ENCODE measurements at regions not wholly inside any gene's neighbourhood (a gene's known extent, or its start where the extent isn't known, plus 50 kb on each side); places are given as distances from the start of the nearest gene placed in this dataset.
"Not testable (repeated sequence)": the region's sequence is repeated elsewhere in the genome, so short reads cannot be mapped to it uniquely, and the experiment has no call there.

DNA sequence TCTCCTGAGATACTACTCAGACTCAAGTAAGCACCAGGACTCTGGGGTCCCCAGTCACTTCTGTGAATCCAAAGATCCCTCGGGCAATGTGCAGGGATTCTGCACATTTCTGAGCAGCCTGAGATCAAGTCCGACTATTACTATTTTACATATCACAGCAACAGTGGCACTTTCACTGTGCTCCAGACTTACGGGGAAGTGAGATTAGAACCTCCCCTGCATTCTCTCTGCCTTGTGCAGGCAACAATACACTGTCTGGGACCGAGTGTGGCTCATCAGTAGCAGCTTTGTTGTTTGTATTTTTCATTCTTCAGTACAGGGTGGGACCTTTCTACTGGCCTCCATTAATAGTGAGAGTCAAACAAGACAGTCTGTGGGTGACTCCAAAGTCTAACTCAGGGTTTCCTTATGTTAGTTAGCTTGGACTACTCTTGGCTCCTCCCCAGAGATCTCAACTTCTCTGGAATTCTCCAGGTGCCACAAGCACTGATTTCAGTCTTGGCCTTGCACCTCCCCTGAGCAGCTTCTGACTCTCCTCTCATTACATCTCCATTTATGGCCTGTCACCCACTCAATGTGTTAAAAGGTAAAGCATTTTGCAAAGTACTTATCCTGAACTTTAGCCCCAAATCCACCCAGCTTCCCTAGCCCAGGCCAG, 76.2 kb upstream of the TOP3B start:
- Mint-ChIP-seq H3K27me3 (peaks cover 25 to 70% of the 10 kb centered on the region in 2 donors), H3K27ac (no peak overlapping the region), H3K4me3 (no peak overlapping the region), H3K4me1 (no peaks in the 10 kb centered on the region), H3K9me3 (no peaks in the 10 kb centered on the region), H3K36me3 (peaks cover 0 to 4% (median 4%) of the 10 kb centered on the region in 3 donors)
- Histone ChIP-seq H3K36me3 (ENCODE audit: insufficient read depth, low read length) (no peaks in the 10 kb centered on the region), H3K4me3 (ENCODE audit: low read length) (no peak overlapping the region), H3K27ac (ENCODE audit: low read depth, low read length) (no peak overlapping the region), H3K27me3 (ENCODE audit: insufficient read depth, low read length, poor library complexity, severe bottlenecking) (no peaks in the 10 kb centered on the region), H3K9me3 (ENCODE audit: low read length) (no peaks in the 10 kb centered on the region), H3K4me1 (ENCODE audit: insufficient read depth, low read length) (no peaks in the 10 kb centered on the region)
- ChIA-PET POLR2A (no interaction called here), CTCF (no interaction called here)
- DNase-seq, result no peak

DNA sequence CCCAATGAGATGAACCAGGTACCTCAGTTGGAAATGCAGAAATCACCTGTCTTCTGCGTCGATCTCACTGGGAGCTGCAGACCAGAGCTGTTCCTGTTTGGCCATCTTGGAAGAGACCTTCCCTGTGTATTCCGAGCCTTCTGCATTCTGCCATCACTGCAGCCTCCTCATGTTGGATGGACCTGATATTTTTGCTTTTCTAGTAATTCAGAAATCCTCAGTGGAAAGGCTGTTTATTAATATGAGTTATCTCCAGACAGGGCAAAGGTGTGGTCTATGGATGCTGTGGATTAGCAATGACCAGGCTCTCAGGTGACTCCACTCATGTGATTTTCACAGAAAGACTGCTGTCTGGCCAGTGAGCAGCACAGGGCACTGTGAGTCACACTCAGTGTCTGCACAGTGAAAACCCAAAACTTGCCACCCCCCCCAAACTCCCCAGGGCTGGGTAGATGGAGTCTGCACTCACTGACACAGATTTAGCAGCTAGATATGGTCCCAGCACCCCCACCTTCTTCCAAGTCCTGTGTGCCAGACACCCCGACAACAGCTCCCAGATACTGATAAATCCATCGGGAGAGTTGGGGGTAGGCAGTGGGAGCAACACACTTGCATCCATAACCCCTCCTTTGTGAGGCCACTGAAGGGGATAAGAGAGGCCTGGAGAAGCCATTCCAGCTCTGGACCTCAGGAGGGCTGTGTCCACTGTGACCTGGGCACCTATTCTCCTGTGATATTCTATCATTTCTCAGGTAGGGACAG, 75.2 kb upstream of the TOP3B start:
- Mint-ChIP-seq H3K4me1 (no peaks in the 10 kb centered on the region), H3K27ac (no peak overlapping the region), H3K4me3 (no peak overlapping the region), H3K36me3 (peaks cover 0 to 4% (median 4%) of the 10 kb centered on the region in 3 donors), H3K27me3 (peaks cover 30 to 70% of the 10 kb centered on the region in 2 donors), H3K9me3 (peaks cover 0 to 3% (median 0%) of the 10 kb centered on the region in 5 donors)
- H3K9me3 ChIP-seq (ENCODE audit: low read length), result no peaks in the 10 kb centered on the region
- H3K4me3 ChIP-seq (ENCODE audit: low read length), result no peak overlapping the region
- CTCF ChIA-PET, result no interaction called here
- H3K4me1 ChIP-seq (ENCODE audit: insufficient read depth, low read length), result no peaks in the 10 kb centered on the region
- H3K36me3 ChIP-seq (ENCODE audit: insufficient read depth, low read length), result no peaks in the 10 kb centered on the region
- POLR2A ChIA-PET, result no interaction called here
- no peaks in the 10 kb centered on the region for H3K27me3 ChIP-seq (ENCODE audit: insufficient read depth, low read length, poor library complexity, severe bottlenecking)
- DNase-seq, result no peak
- no peak overlapping the region for H3K27ac ChIP-seq (ENCODE audit: low read depth, low read length)

DNA sequence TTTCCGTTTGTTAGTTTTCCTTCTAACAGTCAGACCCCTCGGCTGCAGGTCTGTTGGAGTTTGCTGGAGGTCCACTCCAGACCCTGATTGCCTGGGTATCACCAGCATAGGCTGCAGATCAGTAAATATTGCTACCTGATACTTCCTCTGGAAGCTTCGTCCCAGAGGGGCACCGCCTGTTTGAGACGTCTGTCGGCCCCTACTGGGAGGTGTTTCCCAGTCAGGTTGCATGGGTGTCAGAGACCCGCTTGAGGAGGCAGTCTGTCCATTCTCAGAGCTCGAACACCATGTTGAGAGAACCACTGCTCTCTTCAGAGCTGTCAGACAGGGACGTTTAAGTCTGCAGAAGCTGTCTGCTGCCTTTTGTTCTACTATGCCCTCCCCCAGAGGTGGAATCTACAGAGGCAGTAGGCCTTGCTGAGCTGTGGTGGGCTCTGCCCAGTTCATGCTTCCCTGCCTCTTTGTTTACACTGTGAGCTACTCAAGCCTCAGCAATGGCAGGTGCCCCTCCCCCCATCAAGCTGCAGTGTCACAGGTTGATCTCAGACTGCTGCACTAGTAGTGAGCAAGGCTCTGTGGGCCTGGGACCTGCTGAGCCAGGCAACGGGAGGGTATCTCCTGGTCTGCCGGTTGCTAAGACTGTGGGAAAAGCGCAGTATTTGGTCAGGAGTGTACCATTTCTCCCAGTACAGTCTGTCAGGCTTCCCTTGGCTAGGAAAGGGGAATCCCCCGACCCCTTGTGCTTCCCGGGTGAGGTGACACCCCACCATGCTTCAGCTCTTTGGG, 74.4 kb upstream of the TOP3B start:
- H3K9me3 ChIP-seq (ENCODE audit: low read length); H3K27ac ChIP-seq (ENCODE audit: low read depth, low read length); H3K36me3 ChIP-seq (ENCODE audit: insufficient read depth, low read length); CTCF ChIA-PET; H3K27ac Mint-ChIP-seq; DNase-seq; H3K36me3 Mint-ChIP-seq; H3K9me3 Mint-ChIP-seq; H3K4me1 ChIP-seq (ENCODE audit: insufficient read depth, low read length); H3K4me3 ChIP-seq (ENCODE audit: low read length); H3K4me3 Mint-ChIP-seq; H3K27me3 ChIP-seq (ENCODE audit: insufficient read depth, low read length, poor library complexity, severe bottlenecking); H3K4me1 Mint-ChIP-seq; POLR2A ChIA-PET: not testable (repeated sequence)
- H3K27me3 Mint-ChIP-seq, result peaks cover 37 to 72% of the 10 kb centered on the region in 2 donors

DNA sequence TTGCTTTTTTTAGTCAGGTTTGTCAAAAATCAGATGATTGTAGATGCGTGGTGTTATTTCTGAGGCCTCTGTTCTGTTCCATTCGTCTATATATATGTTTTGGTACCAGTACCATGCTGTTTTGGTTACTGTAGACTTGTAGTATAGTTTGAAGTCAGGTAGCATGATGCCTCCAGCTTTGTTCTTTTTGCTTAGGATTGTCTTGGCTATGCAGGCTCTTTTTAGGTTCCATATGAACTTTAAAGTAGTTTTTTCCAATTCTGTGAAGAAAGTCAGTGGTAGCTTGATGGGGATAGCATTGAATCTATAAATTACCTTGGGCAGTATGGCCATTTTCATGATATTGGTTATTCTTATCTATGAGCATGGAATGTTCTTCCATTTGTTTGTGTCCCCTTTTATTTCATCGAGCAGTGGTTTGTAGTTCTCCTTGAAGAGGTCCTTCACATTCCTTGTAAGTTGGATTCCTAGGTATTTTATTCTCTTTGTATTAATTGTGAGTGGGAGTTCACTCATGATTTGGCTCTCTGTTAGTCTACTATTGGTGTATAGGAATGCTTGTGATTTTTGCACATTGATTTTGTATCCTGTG, 70.1 kb upstream of the TOP3B start:
- H3K36me3 ChIP-seq (ENCODE audit: insufficient read depth, low read length); POLR2A ChIA-PET; H3K27me3 ChIP-seq (ENCODE audit: insufficient read depth, low read length, poor library complexity, severe bottlenecking); H3K9me3 ChIP-seq (ENCODE audit: low read length); H3K27ac ChIP-seq (ENCODE audit: low read depth, low read length); H3K36me3 Mint-ChIP-seq; H3K4me1 Mint-ChIP-seq; H3K4me1 ChIP-seq (ENCODE audit: insufficient read depth, low read length); H3K4me3 ChIP-seq (ENCODE audit: low read length); H3K4me3 Mint-ChIP-seq; DNase-seq; CTCF ChIA-PET; H3K27ac Mint-ChIP-seq: not testable (repeated sequence)
- Mint-ChIP-seq H3K9me3 (peaks cover 0 to 12% (median 0%) of the 10 kb centered on the region in 5 donors), H3K27me3 (peaks cover 38 to 55% of the 10 kb centered on the region in 2 donors)

DNA sequence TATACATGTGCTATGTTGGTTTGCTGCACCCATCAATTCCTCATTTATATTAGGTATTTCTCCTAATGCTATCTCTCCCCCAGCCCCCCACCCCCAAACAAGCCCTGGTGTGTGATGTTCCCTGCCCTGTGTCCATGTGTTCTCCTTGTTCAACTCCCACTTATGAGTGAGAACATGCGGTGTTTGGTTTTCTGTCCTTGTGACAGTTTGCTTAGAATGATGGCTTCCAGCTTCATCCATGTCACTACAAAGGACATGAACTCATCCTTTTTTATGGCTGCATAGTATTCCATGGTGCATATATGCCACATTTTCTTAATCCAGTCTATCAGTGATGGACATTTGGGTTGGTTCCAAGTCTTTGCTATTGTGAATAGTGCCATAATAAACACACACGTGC, 68.4 kb upstream of the TOP3B start:
- H3K27ac Mint-ChIP-seq; DNase-seq; POLR2A ChIA-PET; H3K4me1 ChIP-seq (ENCODE audit: insufficient read depth, low read length); H3K4me3 ChIP-seq (ENCODE audit: low read length); CTCF ChIA-PET; H3K9me3 ChIP-seq (ENCODE audit: low read length); H3K4me3 Mint-ChIP-seq; H3K27me3 ChIP-seq (ENCODE audit: insufficient read depth, low read length, poor library complexity, severe bottlenecking); H3K36me3 ChIP-seq (ENCODE audit: insufficient read depth, low read length); H3K4me1 Mint-ChIP-seq; H3K27ac ChIP-seq (ENCODE audit: low read depth, low read length); H3K36me3 Mint-ChIP-seq: not testable (repeated sequence)
- Mint-ChIP-seq H3K27me3 (peaks cover 34 to 57% of the 10 kb centered on the region in 2 donors), H3K9me3 (peaks cover 0 to 12% (median 0%) of the 10 kb centered on the region in 5 donors)

GRCh38 chr22:22050141-22050775, 67.7 kb upstream of the TOP3B start:
- no peaks in the 10 kb centered on the region for H3K9me3 ChIP-seq (ENCODE audit: low read length)
- no peak overlapping the region for H3K27ac ChIP-seq (ENCODE audit: low read depth, low read length)
- Mint-ChIP-seq H3K9me3 (peaks cover 0 to 12% (median 0%) of the 10 kb centered on the region in 5 donors), H3K27ac (no peak overlapping the region), H3K36me3 (no peaks in the 10 kb centered on the region), H3K4me3 (no peak overlapping the region), H3K27me3 (peaks cover 29 to 56% of the 10 kb centered on the region in 2 donors), H3K4me1 (no peaks in the 10 kb centered on the region)
- ChIA-PET CTCF (no interaction called here), POLR2A (no interaction called here)
- peaks cover 3% of the 10 kb centered on the region for H3K27me3 ChIP-seq (ENCODE audit: insufficient read depth, low read length, poor library complexity, severe bottlenecking)
- H3K4me1 ChIP-seq (ENCODE audit: insufficient read depth, low read length), result no peaks in the 10 kb centered on the region
- H3K36me3 ChIP-seq (ENCODE audit: insufficient read depth, low read length), result no peaks in the 10 kb centered on the region
- DNase-seq, result no peak
- H3K4me3 ChIP-seq (ENCODE audit: low read length), result no peak overlapping the region

GRCh38 chr22:22049684-22050083, 67.1 kb upstream of the TOP3B start:
- no peaks in the 10 kb centered on the region for H3K9me3 ChIP-seq (ENCODE audit: low read length)
- no peaks in the 10 kb centered on the region for H3K4me1 Mint-ChIP-seq
- H3K27me3 ChIP-seq (ENCODE audit: insufficient read depth, low read length, poor library complexity, severe bottlenecking), result peaks cover 3% of the 10 kb centered on the region
- no peak overlapping the region for H3K4me3 ChIP-seq (ENCODE audit: low read length)
- CTCF ChIA-PET, result no interaction called here
- H3K27ac Mint-ChIP-seq, result no peak overlapping the region
- POLR2A ChIA-PET, result no interaction called here
- DNase-seq, result no peak
- no peak overlapping the region for H3K27ac ChIP-seq (ENCODE audit: low read depth, low read length)
- H3K9me3 Mint-ChIP-seq, result peaks cover 0 to 12% (median 0%) of the 10 kb centered on the region in 5 donors
- no peak overlapping the region for H3K4me3 Mint-ChIP-seq
- H3K27me3 Mint-ChIP-seq, result peaks cover 28 to 55% of the 10 kb centered on the region in 2 donors
- no peaks in the 10 kb centered on the region for H3K36me3 Mint-ChIP-seq
- H3K4me1 ChIP-seq (ENCODE audit: insufficient read depth, low read length), result no peaks in the 10 kb centered on the region
- no peaks in the 10 kb centered on the region for H3K36me3 ChIP-seq (ENCODE audit: insufficient read depth, low read length)
